HepG2 (cell line): ENCODE measurements at regions not wholly inside any gene's neighbourhood (a gene's known extent, or its start where the extent isn't known, plus 50 kb on each side); places are given as distances from the start of the nearest gene placed in this dataset.

Experiments
- ATAC-seq: fragments of 200-7000 bp; cut with Tn5 transposase; 3 replicates; pipeline ENCODE4 v1.9.1; 2020; ENCODE audit warnings: mild to moderate bottlenecking, moderate library complexity
- BruUV-seq: library from RNA; stranded (reverse); fragments of 400-500 nt; replicated peaks from 2 replicates; lab custom pipeline; 2021; lab: Mats Ljungman, UMichigan
- CTCF ChIA-PET: fragments of 300-600 bp; formaldehyde crosslinking; extraction: SDS; loops from one replicate; lab custom pipeline; 2021; ENCODE audit warnings: low total read pairs, inconsistent platforms, low intra/inter-chr PET ratio; lab: Yijun Ruan, JAX
- POLR2A ChIA-PET: fragments of 350-600 bp; sonication (Branson Sonifier 250); formaldehyde crosslinking; loops from one replicate; lab custom pipeline; 2020; ENCODE audit warnings: antibody characterized with exemption, inconsistent platforms; lab: Yijun Ruan, JAX
- DNase-seq: peaks from one replicate; pipeline ENCODE4 v3.0.0-alpha.2; 2015; ENCODE audit warnings: low spot score
- FAIRE-seq: peaks from 3 replicates; lab custom pipeline; 2011; peaks lifted over from hg19 to GRCh38; lab: Jason Lieb, UNC
- H2AFZ ChIP-seq: one replicate; pipeline ENCODE4 v1.6.1; 2011; ENCODE audit warnings: low read length, inconsistent platforms
- H3K27ac ChIP-seq: fragments of 300-600 bp; 3 replicates; pipeline ENCODE4 v1.8.0; 2011; ENCODE audit warnings: mixed run types, mild to moderate bottlenecking, mixed read lengths, low read length, inconsistent platforms; ENCODE audit not compliant: insufficient read depth; ENCODE audit errors: extremely low read length
- H3K27me3 ChIP-seq, 2 experiments: fragments of 200-600 bp in 1 of 2; 2 replicates in 1 of 2; 3 replicates in 1 of 2; pipeline versions ENCODE4 v1.6.0 to v1.8.0; 2011; ENCODE audit warnings: low read length in 2 of 2, mild to moderate bottlenecking in 2 of 2, moderate library complexity in 2 of 2, inconsistent platforms in 1 of 2; ENCODE audit not compliant: insufficient read depth in 2 of 2, control insufficient read depth in 1 of 2
- H3K36me3 ChIP-seq, 2 experiments: fragments of 200-600 bp in 1 of 2; replicated peaks in 1 of 2; 2 replicates in 1 of 2; 3 replicates in 1 of 2; pipeline versions ENCODE4 v1.5.1 to v1.8.0; 2011; ENCODE audit warnings: low read length in 2 of 2, inconsistent platforms in 1 of 2; ENCODE audit not compliant: insufficient read depth in 2 of 2, control insufficient read depth in 1 of 2
- H3K4me1 ChIP-seq: 2 replicates; pipeline ENCODE4 v1.5.1; 2012; ENCODE audit warnings: low read length, inconsistent platforms; ENCODE audit not compliant: insufficient read depth
- H3K4me2 ChIP-seq: 2 replicates; pipeline ENCODE4 v1.6.0; 2011; ENCODE audit warnings: low read depth, low read length, inconsistent platforms
- H3K4me3 ChIP-seq, 3 experiments: fragments of 200-600 bp in 1 of 3; sonication (generic), shearing (Covaris generic) in 1 of 3; replicated peaks in 1 of 3; 2 replicates each; pipeline ENCODE4 v1.5.1; 2011 to 2016; ENCODE audit warnings: low read length in 3 of 3, inconsistent platforms in 2 of 3, low read depth in 2 of 3, mild to moderate bottlenecking in 2 of 3, control low read depth in 1 of 3, mixed read lengths in 1 of 3; ENCODE audit not compliant: insufficient read depth in 1 of 3
- H3K79me2 ChIP-seq: one replicate; pipeline ENCODE4 v1.6.1; 2011; ENCODE audit warnings: low read length, inconsistent platforms; ENCODE audit not compliant: insufficient read depth
- H3K9ac ChIP-seq: 2 replicates; pipeline ENCODE4 v1.6.0; 2011; ENCODE audit warnings: mild to moderate bottlenecking, low read depth, low read length, inconsistent platforms; ENCODE audit not compliant: insufficient read depth
- H3K9me3 ChIP-seq: 2 replicates; pipeline ENCODE4 v1.5.1; 2012; ENCODE audit warnings: mild to moderate bottlenecking, low read length
- H4K20me1 ChIP-seq: 2 replicates; pipeline ENCODE4 v1.6.0; 2011; ENCODE audit warnings: inconsistent platforms, mild to moderate bottlenecking, low read length, moderate library complexity; ENCODE audit not compliant: insufficient read depth
- SNAPC4 ChIP-seq: sonication (generic); formaldehyde crosslinking; IDR thresholded peaks from 2 replicates; pipeline ENCODE4 v1.4.0; 2020; ENCODE audit warnings: mild to moderate bottlenecking, missing genetic modification reagents
- SSRP1 ChIP-seq: IDR thresholded peaks from 2 replicates; pipeline ENCODE4 v1.6.1; 2016; ENCODE audit warnings: control low read depth
- THAP11 ChIP-seq: IDR thresholded peaks from 2 replicates; pipeline ENCODE4 v1.6.1; 2016; ENCODE audit warnings: missing biosample characterization, missing genetic modification reagents
- TMF1 ChIP-seq: sonication (generic); formaldehyde crosslinking; IDR thresholded peaks from 2 replicates; pipeline ENCODE4 v1.8.1; 2022; ENCODE audit warnings: low read depth, missing genetic modification reagents
- ZKSCAN1 ChIP-seq: fragments of 150-350 bp; IDR thresholded peaks from 2 replicates; pipeline ENCODE4 v1.6.1; 2014; ENCODE audit warnings: low read length
- ZNF143 ChIP-seq: sonication (generic); formaldehyde crosslinking; IDR thresholded peaks from 2 replicates; pipeline ENCODE4 v1.4.0; 2020; ENCODE audit warnings: missing genetic modification reagents
- ZNF253 ChIP-seq: sonication (generic); formaldehyde crosslinking; IDR thresholded peaks from 2 replicates; pipeline ENCODE4 v1.8.0; 2022; ENCODE audit warnings: mild to moderate bottlenecking, missing genetic modification reagents, borderline replicate concordance
- ZNF343 ChIP-seq: sonication (generic); formaldehyde crosslinking; IDR thresholded peaks from 2 replicates; pipeline ENCODE4 v1.4.0; 2020; ENCODE audit warnings: mild to moderate bottlenecking, missing genetic modification reagents
- ZNF362 ChIP-seq: sonication (generic); formaldehyde crosslinking; IDR thresholded peaks from 2 replicates; pipeline ENCODE4 v1.4.0; 2020; ENCODE audit warnings: missing genetic modification reagents, mild to moderate bottlenecking, borderline replicate concordance
- ZNF790 ChIP-seq: sonication (generic); formaldehyde crosslinking; IDR thresholded peaks from 2 replicates; pipeline ENCODE4 v1.8.0; 2022; ENCODE audit warnings: missing genetic modification reagents, mild to moderate bottlenecking, borderline replicate concordance
- ZSCAN21 ChIP-seq: sonication (generic); formaldehyde crosslinking; IDR thresholded peaks from 2 replicates; pipeline ENCODE4 v1.8.0; 2022; ENCODE audit warnings: mild to moderate bottlenecking, missing genetic modification reagents, moderate library complexity, borderline replicate concordance
- WGBS: methylation state at CpG from one replicate; pipeline ENCODE4 v1.1.6; 2017; ENCODE audit warnings: low lambda C conversion rate; 5-methylcytosine and 5-hydroxymethylcytosine counted together
- in situ Hi-C: cut with HindIII; loops from 2 replicates; pipeline ENCODE4 v1.10.0; 2017; ENCODE audit warnings: low pct_unique_long_range_greater_than_20kb; ENCODE audit not compliant: extremely low pct_ligation_motif_present
- intact Hi-C: fragments of 100-400 bp; cut with micrococcal nuclease; formaldehyde crosslinking; loops from one replicate; pipeline ENCODE4 v1.10.0; 2022; ENCODE audit not compliant: unreplicated experiment
- TF ChIP-seq, protein P1 (sequence below): sonication (generic); formaldehyde crosslinking; IDR thresholded peaks from 2 replicates; pipeline ENCODE4 v1.9.0; 2021; ENCODE audit warnings: missing genetic modification reagents, mild to moderate bottlenecking, borderline replicate concordance

GRCh38 chr4:151994429-151994828 is 233.6 kb upstream of the GATB start:
- Histone ChIP-seq H3K27me3 (peaks cover 0 to 4% of the 10 kb centered on the region in 2 experiments; a peak in 1 of 5 replicates), H3K4me1 (no peaks in the 10 kb centered on the region), H2AFZ (no peak overlapping the region), H3K36me3 (no peaks in the 10 kb centered on the region), H3K27ac (no peak overlapping the region), H3K9ac (no peak overlapping the region), H4K20me1 (no peaks in the 10 kb centered on the region), H3K9me3 (no peaks in the 10 kb centered on the region), H3K4me3 (no peak overlapping the region), H3K4me2 (no peak overlapping the region), H3K79me2 (no peaks in the 10 kb centered on the region)
- CTCF ChIA-PET: no interaction called here
- ATAC-seq: no peak
- no peak for DNase-seq
- intact Hi-C loops (no loop called here), in situ Hi-C loops (no loop called here)
- POLR2A ChIA-PET: no interaction called here
- TF ChIP-seq ZSCAN21 (CRISPR knock-in tag) (no peak), ZNF143 (peak; percentile 48; the same call in 1 of the 2 replicates), THAP11 (peak; percentile 42; the same call in 1 of the 2 replicates)
- TF ChIP-seq, protein P1, sequence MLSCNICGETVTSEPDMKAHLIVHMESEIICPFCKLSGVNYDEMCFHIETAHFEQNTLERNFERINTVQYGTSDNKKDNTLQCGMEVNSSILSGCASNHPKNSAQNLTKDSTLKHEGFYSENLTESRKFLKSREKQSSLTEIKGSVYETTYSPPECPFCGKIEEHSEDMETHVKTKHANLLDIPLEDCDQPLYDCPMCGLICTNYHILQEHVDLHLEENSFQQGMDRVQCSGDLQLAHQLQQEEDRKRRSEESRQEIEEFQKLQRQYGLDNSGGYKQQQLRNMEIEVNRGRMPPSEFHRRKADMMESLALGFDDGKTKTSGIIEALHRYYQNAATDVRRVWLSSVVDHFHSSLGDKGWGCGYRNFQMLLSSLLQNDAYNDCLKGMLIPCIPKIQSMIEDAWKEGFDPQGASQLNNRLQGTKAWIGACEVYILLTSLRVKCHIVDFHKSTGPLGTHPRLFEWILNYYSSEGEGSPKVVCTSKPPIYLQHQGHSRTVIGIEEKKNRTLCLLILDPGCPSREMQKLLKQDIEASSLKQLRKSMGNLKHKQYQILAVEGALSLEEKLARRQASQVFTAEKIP: no peak
- BruUV-seq: no TSS peak
- 4% methylated on average over 3 of the region's 3 CpGs for WGBS
- no peak for FAIRE-seq

- CTCF ChIA-PET: no interaction called here
- Histone ChIP-seq H3K79me2 (no peaks in the 10 kb centered on the region), H3K9ac (no peak overlapping the region), H3K4me3 (no peak overlapping the region), H3K36me3 (no peaks in the 10 kb centered on the region), H4K20me1 (no peaks in the 10 kb centered on the region), H3K9me3 (no peaks in the 10 kb centered on the region), H3K27ac (no peak overlapping the region), H3K4me1 (no peaks in the 10 kb centered on the region), H3K4me2 (no peak overlapping the region), H3K27me3 (peaks cover 0 to 4% of the 10 kb centered on the region in 2 experiments; a peak in 1 of 5 replicates), H2AFZ (no peak overlapping the region)
- BruUV-seq: no TSS peak
- no peak for FAIRE-seq
- WGBS: 12% methylated on average over 8 of the region's 8 CpGs
- no peak for ATAC-seq
- intact Hi-C loops: no loop called here
- in situ Hi-C loops: no loop called here
- POLR2A ChIA-PET: no interaction called here
- no peak for DNase-seq
- TF ChIP-seq ZNF343 (CRISPR knock-in tag): no peak
- no peak for TF ChIP-seq ZNF362 (CRISPR knock-in tag)
- TF ChIP-seq TMF1: no peak
- no peak for TF ChIP-seq ZNF790 (CRISPR knock-in tag)
- TF ChIP-seq SSRP1 (CRISPR knock-in tag): no peak
- TF ChIP-seq ZNF253 (CRISPR knock-in tag): no peak
- TF ChIP-seq SNAPC4 (CRISPR knock-in tag): no peak
- TF ChIP-seq ZKSCAN1: no peak
These were observed 232.7 kb upstream of the GATB start for GRCh38 chr4:151993521-151993920.
